RWPE2 (cell line): ENCODE measurements at regions not wholly inside any gene's neighbourhood (a gene's known extent, or its start where the extent isn't known, plus 50 kb on each side); places are given as distances from the start of the nearest gene placed in this dataset.

Source experiments
- ATAC-seq: fragments of 200-7000 bp; cut with Tn5 transposase; 3 replicates; pipeline ENCODE4 v1.9.1; 2021; ENCODE audit warnings: low read depth
- DNase-seq: peaks from one replicate; pipeline ENCODE4 v3.0.0-alpha.2; 2020; ENCODE audit warnings: low spot score
- H3K27ac ChIP-seq: fragments of 450-650 bp; 2 replicates; pipeline ENCODE4 v1.5.1; 2017; ENCODE audit warnings: mild to moderate bottlenecking; ENCODE audit not compliant: poor library complexity, severe bottlenecking
- H3K27me3 ChIP-seq: fragments of 250-450 bp; sonication (Bioruptor Pico); 2 replicates; pipeline ENCODE4 v1.5.1; 2021; ENCODE audit warnings: mild to moderate bottlenecking, moderate library complexity; ENCODE audit not compliant: insufficient read depth, poor library complexity, severe bottlenecking
- H3K36me3 ChIP-seq: fragments of 250-450 bp; sonication (Bioruptor Pico); 2 replicates; pipeline ENCODE4 v1.5.1; 2020; ENCODE audit warnings: low read depth, mild to moderate bottlenecking, moderate library complexity
- H3K4me1 ChIP-seq: fragments of 250-450 bp; sonication (Bioruptor Pico); 2 replicates; pipeline ENCODE4 v1.5.1; 2021; ENCODE audit warnings: mild to moderate bottlenecking, moderate library complexity; ENCODE audit not compliant: insufficient read depth, poor library complexity, severe bottlenecking
- H3K4me3 ChIP-seq: fragments of 250-450 bp; sonication (Bioruptor Pico); 2 replicates; pipeline ENCODE4 v1.5.1; 2021; ENCODE audit warnings: mild to moderate bottlenecking, moderate library complexity; ENCODE audit not compliant: severe bottlenecking
- H3K9me3 ChIP-seq: fragments of 250-450 bp; sonication (Bioruptor Pico); 2 replicates; pipeline ENCODE4 v1.5.1; 2021; ENCODE audit warnings: mild to moderate bottlenecking, moderate library complexity; ENCODE audit not compliant: severe bottlenecking
- TF ChIP-seq, protein P1 (sequence below): fragments of 450-650 bp; IDR thresholded peaks from one replicate; pipeline ENCODE4 v1.5.1; 2017; ENCODE audit warnings: mild to moderate bottlenecking, moderate library complexity; ENCODE audit not compliant: poor library complexity, severe bottlenecking

DNA sequence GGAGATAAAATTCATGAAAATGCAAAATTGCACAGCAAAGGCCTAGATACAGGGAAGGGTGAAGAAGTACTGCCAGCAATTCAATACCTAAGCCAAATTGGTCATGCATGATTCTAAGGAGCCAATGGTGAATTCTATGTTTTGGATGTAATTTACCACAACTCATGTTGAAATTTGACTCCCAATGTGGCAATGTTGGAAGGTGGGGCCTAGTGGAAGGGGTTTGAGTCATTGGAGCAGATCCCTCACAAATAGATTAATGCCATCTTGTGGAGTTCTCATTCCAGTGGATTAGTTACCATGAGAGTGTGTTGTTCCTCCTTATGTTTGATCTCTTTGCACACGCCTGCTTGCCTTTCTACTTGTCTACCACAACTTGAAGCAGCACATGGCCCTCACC lies 194.0 kb upstream of the ALG10 start:
- Histone ChIP-seq H3K4me3 (no peak overlapping the region), H3K36me3 (no peaks in the 10 kb centered on the region), H3K27me3 (no peaks in the 10 kb centered on the region), H3K27ac (no peak overlapping the region), H3K9me3 (no peaks in the 10 kb centered on the region), H3K4me1 (no peaks in the 10 kb centered on the region)
- DNase-seq (no peak), ATAC-seq (peak; percentile 49; the same call in 1 of the 3 replicates)
- TF ChIP-seq, protein P1, sequence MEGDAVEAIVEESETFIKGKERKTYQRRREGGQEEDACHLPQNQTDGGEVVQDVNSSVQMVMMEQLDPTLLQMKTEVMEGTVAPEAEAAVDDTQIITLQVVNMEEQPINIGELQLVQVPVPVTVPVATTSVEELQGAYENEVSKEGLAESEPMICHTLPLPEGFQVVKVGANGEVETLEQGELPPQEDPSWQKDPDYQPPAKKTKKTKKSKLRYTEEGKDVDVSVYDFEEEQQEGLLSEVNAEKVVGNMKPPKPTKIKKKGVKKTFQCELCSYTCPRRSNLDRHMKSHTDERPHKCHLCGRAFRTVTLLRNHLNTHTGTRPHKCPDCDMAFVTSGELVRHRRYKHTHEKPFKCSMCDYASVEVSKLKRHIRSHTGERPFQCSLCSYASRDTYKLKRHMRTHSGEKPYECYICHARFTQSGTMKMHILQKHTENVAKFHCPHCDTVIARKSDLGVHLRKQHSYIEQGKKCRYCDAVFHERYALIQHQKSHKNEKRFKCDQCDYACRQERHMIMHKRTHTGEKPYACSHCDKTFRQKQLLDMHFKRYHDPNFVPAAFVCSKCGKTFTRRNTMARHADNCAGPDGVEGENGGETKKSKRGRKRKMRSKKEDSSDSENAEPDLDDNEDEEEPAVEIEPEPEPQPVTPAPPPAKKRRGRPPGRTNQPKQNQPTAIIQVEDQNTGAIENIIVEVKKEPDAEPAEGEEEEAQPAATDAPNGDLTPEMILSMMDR = no peak

DNA sequence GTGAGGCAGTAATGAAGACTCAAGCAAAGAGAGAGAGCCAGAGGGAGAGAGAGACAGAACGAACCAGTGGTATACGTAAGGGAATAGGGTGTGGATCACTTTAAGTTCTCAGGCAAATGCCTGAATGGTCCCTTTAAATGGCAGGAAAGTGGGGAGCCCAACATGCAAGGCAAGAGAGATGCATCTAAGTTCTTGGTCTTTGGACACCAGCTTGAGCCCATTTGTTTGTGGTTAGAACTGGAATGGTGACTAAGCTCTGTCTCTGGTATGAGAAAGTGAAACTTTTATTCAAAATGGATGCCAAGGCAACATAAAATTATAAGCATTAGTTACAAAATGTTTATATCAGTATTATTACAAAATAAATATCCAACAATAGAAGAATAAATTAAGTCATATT lies 192.2 kb upstream of the ALG10 start:
- H3K36me3 ChIP-seq = no peaks in the 10 kb centered on the region
- H3K27ac ChIP-seq = no peak overlapping the region
- DNase-seq (no peak), ATAC-seq (no peak)
- H3K4me1 ChIP-seq = no peaks in the 10 kb centered on the region
- H3K4me3 ChIP-seq = no peak overlapping the region
- TF ChIP-seq, protein P1 = no peak
- no peaks in the 10 kb centered on the region for H3K27me3 ChIP-seq
- H3K9me3 ChIP-seq = no peaks in the 10 kb centered on the region

DNA sequence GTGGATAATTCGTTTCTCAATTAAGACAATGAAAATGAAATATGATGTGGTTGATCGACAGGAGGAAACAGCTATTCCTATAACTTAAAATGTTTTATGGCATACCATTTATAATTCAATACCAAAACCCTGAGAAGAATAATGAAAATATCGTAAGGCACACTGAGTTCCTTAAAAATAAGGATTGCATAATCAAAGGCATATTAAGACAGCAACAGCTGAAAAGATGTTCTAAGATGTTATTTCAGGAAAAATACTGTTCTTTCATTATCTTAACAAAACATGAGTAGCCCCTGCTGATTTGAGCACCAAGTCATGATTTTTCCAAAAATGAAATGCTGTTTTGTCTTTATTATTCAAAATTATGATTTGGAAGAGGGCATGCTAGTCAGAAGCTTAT lies 189.4 kb upstream of the ALG10 start:
- ATAC-seq (no peak), DNase-seq (no peak)
- no peaks in the 10 kb centered on the region for H3K9me3 ChIP-seq
- no peak overlapping the region for H3K4me3 ChIP-seq
- H3K27me3 ChIP-seq = no peaks in the 10 kb centered on the region
- H3K4me1 ChIP-seq = no peaks in the 10 kb centered on the region
- no peak overlapping the region for H3K27ac ChIP-seq
- no peaks in the 10 kb centered on the region for H3K36me3 ChIP-seq
- TF ChIP-seq, protein P1 = no peak

- Histone ChIP-seq H3K27ac (no peak overlapping the region), H3K9me3 (no peaks in the 10 kb centered on the region), H3K27me3 (no peaks in the 10 kb centered on the region), H3K36me3 (no peaks in the 10 kb centered on the region), H3K4me1 (no peaks in the 10 kb centered on the region), H3K4me3 (no peak overlapping the region)
- TF ChIP-seq, protein P1 = no peak
- no peak for DNase-seq
- no peak for ATAC-seq
Observed at GRCh38 chr12:33834672-33835071, 187.6 kb upstream of the ALG10 start.

- no peaks in the 10 kb centered on the region for H3K36me3 ChIP-seq
- TF ChIP-seq, protein P1 = peak; percentile 40
- DNase-seq = no peak
- H3K27me3 ChIP-seq = no peaks in the 10 kb centered on the region
- H3K4me3 ChIP-seq = no peak overlapping the region
- ATAC-seq = no peak
- peaks cover 4% of the 10 kb centered on the region for H3K9me3 ChIP-seq
- no peaks in the 10 kb centered on the region for H3K4me1 ChIP-seq
- no peak overlapping the region for H3K27ac ChIP-seq
Observed at GRCh38 chr12:33876618-33877017, 145.7 kb upstream of the ALG10 start.
